HepG2 (cell line): ENCODE measurements at regions not wholly inside any gene's neighbourhood (a gene's known extent, or its start where the extent isn't known, plus 50 kb on each side); places are given as distances from the start of the nearest gene placed in this dataset.

Source experiments
- ATAC-seq: fragments of 200-7000 bp; cut with Tn5 transposase; 3 replicates; pipeline ENCODE4 v1.9.1; 2020; ENCODE audit warnings: mild to moderate bottlenecking, moderate library complexity
- BruUV-seq: library from RNA; stranded (reverse); fragments of 400-500 nt; replicated peaks from 2 replicates; lab custom pipeline; 2021; lab: Mats Ljungman, UMichigan
- CTCF ChIA-PET: fragments of 300-600 bp; formaldehyde crosslinking; extraction: SDS; loops from one replicate; lab custom pipeline; 2021; ENCODE audit warnings: low total read pairs, inconsistent platforms, low intra/inter-chr PET ratio; lab: Yijun Ruan, JAX
- POLR2A ChIA-PET: fragments of 350-600 bp; sonication (Branson Sonifier 250); formaldehyde crosslinking; loops from one replicate; lab custom pipeline; 2020; ENCODE audit warnings: antibody characterized with exemption, inconsistent platforms; lab: Yijun Ruan, JAX
- DNase-seq: peaks from one replicate; pipeline ENCODE4 v3.0.0-alpha.2; 2015; ENCODE audit warnings: low spot score
- FAIRE-seq: peaks from 3 replicates; lab custom pipeline; 2011; peaks lifted over from hg19 to GRCh38; lab: Jason Lieb, UNC
- H2AFZ ChIP-seq: one replicate; pipeline ENCODE4 v1.6.1; 2011; ENCODE audit warnings: low read length, inconsistent platforms
- H3K27ac ChIP-seq: fragments of 300-600 bp; 3 replicates; pipeline ENCODE4 v1.8.0; 2011; ENCODE audit warnings: mixed run types, mild to moderate bottlenecking, mixed read lengths, low read length, inconsistent platforms; ENCODE audit not compliant: insufficient read depth; ENCODE audit errors: extremely low read length
- H3K27me3 ChIP-seq, 2 experiments: fragments of 200-600 bp in 1 of 2; 2 replicates in 1 of 2; 3 replicates in 1 of 2; pipeline versions ENCODE4 v1.6.0 to v1.8.0; 2011; ENCODE audit warnings: low read length in 2 of 2, mild to moderate bottlenecking in 2 of 2, moderate library complexity in 2 of 2, inconsistent platforms in 1 of 2; ENCODE audit not compliant: insufficient read depth in 2 of 2, control insufficient read depth in 1 of 2
- H3K36me3 ChIP-seq, 2 experiments: fragments of 200-600 bp in 1 of 2; replicated peaks in 1 of 2; 2 replicates in 1 of 2; 3 replicates in 1 of 2; pipeline versions ENCODE4 v1.5.1 to v1.8.0; 2011; ENCODE audit warnings: low read length in 2 of 2, inconsistent platforms in 1 of 2; ENCODE audit not compliant: insufficient read depth in 2 of 2, control insufficient read depth in 1 of 2
- H3K4me1 ChIP-seq: 2 replicates; pipeline ENCODE4 v1.5.1; 2012; ENCODE audit warnings: low read length, inconsistent platforms; ENCODE audit not compliant: insufficient read depth
- H3K4me2 ChIP-seq: 2 replicates; pipeline ENCODE4 v1.6.0; 2011; ENCODE audit warnings: low read depth, low read length, inconsistent platforms
- H3K4me3 ChIP-seq, 3 experiments: fragments of 200-600 bp in 1 of 3; sonication (generic), shearing (Covaris generic) in 1 of 3; replicated peaks in 1 of 3; 2 replicates each; pipeline ENCODE4 v1.5.1; 2011 to 2016; ENCODE audit warnings: low read length in 3 of 3, inconsistent platforms in 2 of 3, low read depth in 2 of 3, mild to moderate bottlenecking in 2 of 3, control low read depth in 1 of 3, mixed read lengths in 1 of 3; ENCODE audit not compliant: insufficient read depth in 1 of 3
- H3K79me2 ChIP-seq: one replicate; pipeline ENCODE4 v1.6.1; 2011; ENCODE audit warnings: low read length, inconsistent platforms; ENCODE audit not compliant: insufficient read depth
- H3K9ac ChIP-seq: 2 replicates; pipeline ENCODE4 v1.6.0; 2011; ENCODE audit warnings: mild to moderate bottlenecking, low read depth, low read length, inconsistent platforms; ENCODE audit not compliant: insufficient read depth
- H3K9me3 ChIP-seq: 2 replicates; pipeline ENCODE4 v1.5.1; 2012; ENCODE audit warnings: mild to moderate bottlenecking, low read length
- H4K20me1 ChIP-seq: 2 replicates; pipeline ENCODE4 v1.6.0; 2011; ENCODE audit warnings: inconsistent platforms, mild to moderate bottlenecking, low read length, moderate library complexity; ENCODE audit not compliant: insufficient read depth
- KLF13 ChIP-seq: sonication (generic); formaldehyde crosslinking; IDR thresholded peaks from 2 replicates; pipeline ENCODE4 v1.4.0; 2020; ENCODE audit warnings: mild to moderate bottlenecking, missing genetic modification reagents
- ZMAT3 ChIP-seq: sonication (generic); formaldehyde crosslinking; conservative IDR thresholded peaks from 2 replicates; pipeline ENCODE4 v1.7.0; 2021; ENCODE audit warnings: missing genetic modification reagents
- ZNF781 ChIP-seq: sonication (generic); formaldehyde crosslinking; IDR thresholded peaks from 2 replicates; pipeline ENCODE4 v1.5.1; 2020; ENCODE audit warnings: borderline replicate concordance, mild to moderate bottlenecking, missing genetic modification reagents; ENCODE audit errors: not compliant biosample characterization
- WGBS: methylation state at CpG from one replicate; pipeline ENCODE4 v1.1.6; 2017; ENCODE audit warnings: low lambda C conversion rate; 5-methylcytosine and 5-hydroxymethylcytosine counted together
- in situ Hi-C: cut with HindIII; loops from 2 replicates; pipeline ENCODE4 v1.10.0; 2017; ENCODE audit warnings: low pct_unique_long_range_greater_than_20kb; ENCODE audit not compliant: extremely low pct_ligation_motif_present
- intact Hi-C: fragments of 100-400 bp; cut with micrococcal nuclease; formaldehyde crosslinking; loops from one replicate; pipeline ENCODE4 v1.10.0; 2022; ENCODE audit not compliant: unreplicated experiment
- TF ChIP-seq, protein P1 (sequence below): sonication (generic); formaldehyde crosslinking; IDR thresholded peaks from 2 replicates; pipeline ENCODE4 v1.4.0; 2020; ENCODE audit warnings: mild to moderate bottlenecking, missing genetic modification reagents, borderline replicate concordance

DNA sequence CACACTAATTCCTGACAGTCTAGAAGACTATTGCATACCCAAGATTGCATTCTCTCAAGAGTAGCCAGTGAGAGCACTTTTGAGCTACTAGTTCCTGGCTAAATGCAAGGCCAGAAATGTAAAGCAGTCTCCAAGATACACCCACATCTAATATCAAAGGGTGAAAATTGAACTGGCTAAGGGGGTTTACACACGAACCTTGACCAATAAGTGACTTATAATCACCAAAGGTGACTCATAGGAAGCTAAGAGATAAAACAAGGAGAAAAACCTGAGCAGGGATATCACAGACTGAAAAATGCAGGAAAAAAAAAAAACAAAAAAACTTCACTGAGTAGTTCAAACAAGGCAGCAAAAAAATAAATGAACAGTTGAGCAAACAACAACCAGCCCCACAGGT is 172.2 kb upstream of the RRP15 start:
- H3K4me3 ChIP-seq = no peak overlapping the region
- H3K9me3 ChIP-seq = no peaks in the 10 kb centered on the region; the same call in 1 of the 2 replicates
- H3K27me3 ChIP-seq = no peaks in the 10 kb centered on the region
- DNase-seq = no peak
- BruUV-seq = no TSS peak
- WGBS = 0% methylated on average over 1 of the region's 1 CpG
- H3K9ac ChIP-seq = no peak overlapping the region
- no peaks in the 10 kb centered on the region for H3K79me2 ChIP-seq
- no peak overlapping the region for H3K4me2 ChIP-seq
- ChIA-PET POLR2A (no interaction called here), CTCF (no interaction called here)
- intact Hi-C loops (no loop called here), in situ Hi-C loops (no loop called here)
- ATAC-seq = no peak
- TF ChIP-seq ZNF781 (CRISPR knock-in tag) (no peak), KLF13 (CRISPR knock-in tag) (no peak), ZMAT3 (no peak)
- TF ChIP-seq, protein P1, sequence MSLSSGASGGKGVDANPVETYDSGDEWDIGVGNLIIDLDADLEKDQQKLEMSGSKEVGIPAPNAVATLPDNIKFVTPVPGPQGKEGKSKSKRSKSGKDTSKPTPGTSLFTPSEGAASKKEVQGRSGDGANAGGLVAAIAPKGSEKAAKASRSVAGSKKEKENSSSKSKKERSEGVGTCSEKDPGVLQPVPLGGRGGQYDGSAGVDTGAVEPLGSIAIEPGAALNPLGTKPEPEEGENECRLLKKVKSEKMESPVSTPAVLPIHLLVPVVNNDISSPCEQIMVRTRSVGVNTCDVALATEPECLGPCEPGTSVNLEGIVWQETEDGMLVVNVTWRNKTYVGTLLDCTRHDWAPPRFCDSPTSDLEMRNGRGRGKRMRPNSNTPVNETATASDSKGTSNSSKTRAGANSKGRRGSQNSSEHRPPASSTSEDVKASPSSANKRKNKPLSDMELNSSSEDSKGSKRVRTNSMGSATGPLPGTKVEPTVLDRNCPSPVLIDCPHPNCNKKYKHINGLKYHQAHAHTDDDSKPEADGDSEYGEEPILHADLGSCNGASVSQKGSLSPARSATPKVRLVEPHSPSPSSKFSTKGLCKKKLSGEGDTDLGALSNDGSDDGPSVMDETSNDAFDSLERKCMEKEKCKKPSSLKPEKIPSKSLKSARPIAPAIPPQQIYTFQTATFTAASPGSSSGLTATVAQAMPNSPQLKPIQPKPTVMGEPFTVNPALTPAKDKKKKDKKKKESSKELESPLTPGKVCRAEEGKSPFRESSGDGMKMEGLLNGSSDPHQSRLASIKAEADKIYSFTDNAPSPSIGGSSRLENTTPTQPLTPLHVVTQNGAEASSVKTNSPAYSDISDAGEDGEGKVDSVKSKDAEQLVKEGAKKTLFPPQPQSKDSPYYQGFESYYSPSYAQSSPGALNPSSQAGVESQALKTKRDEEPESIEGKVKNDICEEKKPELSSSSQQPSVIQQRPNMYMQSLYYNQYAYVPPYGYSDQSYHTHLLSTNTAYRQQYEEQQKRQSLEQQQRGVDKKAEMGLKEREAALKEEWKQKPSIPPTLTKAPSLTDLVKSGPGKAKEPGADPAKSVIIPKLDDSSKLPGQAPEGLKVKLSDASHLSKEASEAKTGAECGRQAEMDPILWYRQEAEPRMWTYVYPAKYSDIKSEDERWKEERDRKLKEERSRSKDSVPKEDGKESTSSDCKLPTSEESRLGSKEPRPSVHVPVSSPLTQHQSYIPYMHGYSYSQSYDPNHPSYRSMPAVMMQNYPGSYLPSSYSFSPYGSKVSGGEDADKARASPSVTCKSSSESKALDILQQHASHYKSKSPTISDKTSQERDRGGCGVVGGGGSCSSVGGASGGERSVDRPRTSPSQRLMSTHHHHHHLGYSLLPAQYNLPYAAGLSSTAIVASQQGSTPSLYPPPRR (CRISPR knock-in tag) = no peak
- H3K27ac ChIP-seq = no peak overlapping the region
- no peaks in the 10 kb centered on the region for H4K20me1 ChIP-seq
- no peaks in the 10 kb centered on the region for H3K36me3 ChIP-seq
- H2AFZ ChIP-seq = no peak overlapping the region
- H3K4me1 ChIP-seq = no peaks in the 10 kb centered on the region
- FAIRE-seq = no peak
